ENCODE measurements at regions not wholly inside any gene's neighbourhood (a gene's known extent, or its start where the extent isn't known, plus 50 kb on each side); places are given as distances from the start of the nearest gene placed in this dataset.
A peak's percentile ranks its signal among the peaks of the same experiment; 100 is the strongest.

- no peak for DNase-seq
These were observed 123.3 kb upstream of the THY1 start for GRCh38 chr11:119545978-119546915.

DNA sequence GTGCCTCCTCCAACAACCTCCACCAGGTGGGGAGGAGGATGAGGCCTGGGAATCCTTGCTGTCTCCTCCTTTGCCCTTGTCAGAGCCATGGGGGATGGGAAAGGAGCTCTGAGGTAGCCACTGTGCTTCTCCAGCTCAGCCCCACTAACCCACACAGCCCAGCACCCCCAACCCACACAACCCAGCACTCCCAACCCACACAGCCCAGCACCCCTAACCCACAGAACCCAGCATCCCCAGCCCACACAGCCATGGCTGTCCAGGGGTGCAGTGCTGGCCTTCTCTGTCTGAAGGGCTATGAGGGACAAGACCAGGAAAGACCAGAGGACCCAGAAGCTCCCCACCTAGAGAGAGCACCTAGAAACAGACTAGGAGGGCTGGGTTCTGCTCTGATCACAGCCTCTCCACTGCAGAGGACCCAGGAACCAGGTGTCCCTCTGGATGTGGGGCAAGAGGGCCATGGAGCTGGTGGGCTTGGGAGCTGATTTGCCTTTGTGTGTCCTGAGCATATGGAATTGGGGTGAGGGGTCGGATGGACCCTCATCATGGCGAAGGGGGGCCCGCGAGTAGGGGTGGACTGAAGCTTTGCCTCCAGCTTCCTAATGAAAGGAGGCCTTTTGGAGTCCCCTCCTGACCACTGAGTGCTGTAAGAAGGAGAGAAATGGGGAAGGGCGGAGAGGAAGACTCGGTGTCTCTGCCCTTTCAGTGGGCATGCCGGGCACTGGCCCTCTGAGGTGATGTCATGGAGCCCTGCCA lies 117.6 kb upstream of the THY1 start:
- DNase-seq, result no peak

- DNase-seq, result no peak
These were observed 116.6 kb upstream of the THY1 start for GRCh38 chr11:119539583-119539982.

DNA sequence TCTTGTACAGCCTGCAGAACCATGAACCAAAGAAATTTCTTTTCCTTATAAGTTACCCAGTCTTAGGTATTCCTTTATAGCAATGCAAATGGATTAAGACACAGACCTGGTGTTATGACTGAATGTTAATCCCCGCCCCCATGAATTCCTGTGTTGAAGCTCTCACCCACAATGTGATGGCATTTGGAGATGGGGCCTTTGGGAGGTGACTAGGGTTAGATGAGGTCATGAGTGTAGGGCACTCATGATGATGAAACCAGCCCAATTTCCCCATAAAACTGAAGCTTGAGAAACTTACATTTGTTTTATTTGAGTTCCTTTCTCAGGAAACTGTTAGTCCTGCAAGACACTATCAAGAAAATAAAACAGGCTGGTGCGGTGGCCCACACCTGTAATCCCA lies 115.8 kb upstream of the THY1 start:
- no peak for DNase-seq

DNA sequence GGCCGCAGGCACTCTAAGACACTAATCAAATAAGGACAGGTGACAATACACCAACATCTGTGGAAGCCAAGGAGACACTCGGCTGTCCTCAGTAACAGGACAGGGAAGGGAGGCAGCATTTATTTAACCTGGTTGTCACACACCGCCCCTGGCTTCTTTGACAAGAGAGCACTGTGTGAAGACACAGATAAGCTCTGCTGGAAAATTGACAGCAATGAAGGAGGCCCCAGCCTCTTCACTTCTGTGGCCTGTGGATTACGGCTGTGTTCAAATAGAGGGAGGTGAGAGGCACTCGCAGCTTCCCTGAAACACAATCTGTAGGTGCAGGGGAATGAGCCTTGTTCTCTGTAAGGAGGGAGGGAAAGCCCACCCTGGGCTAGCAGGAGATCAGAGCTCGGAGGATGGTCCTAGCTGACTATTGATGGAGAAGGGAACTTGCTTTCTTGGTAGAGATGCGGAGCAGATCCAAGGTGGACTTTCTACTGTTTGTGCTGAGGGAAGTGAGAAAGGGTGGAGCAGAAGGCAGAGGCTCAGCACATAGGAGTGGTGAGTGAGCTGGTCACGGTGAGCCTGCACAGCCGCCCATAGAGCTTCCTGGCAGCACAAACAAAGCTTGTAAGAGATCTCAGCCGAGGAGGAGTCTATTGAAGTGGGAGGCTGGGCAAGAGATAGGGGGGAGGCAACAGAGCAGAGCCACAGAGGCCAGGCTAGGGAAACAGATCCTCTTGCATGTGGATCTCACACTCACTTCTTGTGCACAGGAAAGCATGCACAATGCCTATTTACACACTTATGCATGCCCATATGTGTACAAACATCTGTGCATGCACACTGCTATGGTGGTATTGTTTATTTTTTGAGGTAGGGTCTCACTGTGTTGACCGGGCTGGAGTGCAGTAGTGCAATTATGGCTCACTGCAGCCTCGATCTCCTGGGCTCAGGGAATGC lies 114.6 kb upstream of the THY1 start:
- no peak for DNase-seq

DNA sequence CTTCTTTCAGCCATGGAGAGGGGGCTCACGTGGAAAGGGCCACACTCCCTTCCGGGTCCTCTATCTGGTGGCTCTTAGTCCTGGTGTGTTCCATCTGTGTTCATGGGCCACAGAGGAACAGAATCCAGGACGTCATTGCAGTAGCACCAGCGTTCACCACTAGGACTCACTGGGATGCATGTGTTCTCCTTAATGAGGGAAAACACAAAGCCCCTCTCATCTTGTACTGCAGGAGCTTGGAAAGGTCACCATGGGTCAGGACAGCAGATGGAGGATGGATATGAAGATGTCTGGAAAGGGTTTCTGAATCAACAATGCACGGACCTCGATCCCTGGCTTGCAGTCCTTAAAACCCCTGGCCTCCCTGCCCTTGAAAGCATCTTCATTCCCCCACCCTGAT lies 113.8 kb upstream of the THY1 start:
- DNase-seq, result no peak

GRCh38 chr11:119533921-119534736 lies 111.2 kb upstream of the THY1 start:
- peak; percentile 47 for DNase-seq

DNA sequence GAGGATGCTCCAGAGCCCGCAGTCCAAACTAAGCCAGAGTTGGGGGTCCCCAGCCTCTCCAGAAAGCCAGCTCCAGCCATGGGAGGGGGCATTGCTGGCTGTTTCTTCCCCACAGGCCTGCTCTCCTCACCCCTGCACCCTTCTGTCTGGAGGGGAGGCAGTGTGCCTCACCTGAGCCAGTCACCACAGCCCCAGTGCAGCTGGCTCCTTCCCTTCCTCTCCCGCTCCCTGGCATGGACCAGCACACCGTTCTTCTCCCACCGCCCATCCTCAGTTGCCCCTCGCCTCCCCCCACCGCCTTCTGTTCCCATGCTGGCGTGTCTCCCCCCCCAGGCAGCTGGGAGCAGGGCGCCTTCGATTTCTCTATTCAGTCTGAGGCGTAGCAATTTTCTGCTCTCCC lies 110.5 kb upstream of the THY1 start:
- no peak for DNase-seq

DNA sequence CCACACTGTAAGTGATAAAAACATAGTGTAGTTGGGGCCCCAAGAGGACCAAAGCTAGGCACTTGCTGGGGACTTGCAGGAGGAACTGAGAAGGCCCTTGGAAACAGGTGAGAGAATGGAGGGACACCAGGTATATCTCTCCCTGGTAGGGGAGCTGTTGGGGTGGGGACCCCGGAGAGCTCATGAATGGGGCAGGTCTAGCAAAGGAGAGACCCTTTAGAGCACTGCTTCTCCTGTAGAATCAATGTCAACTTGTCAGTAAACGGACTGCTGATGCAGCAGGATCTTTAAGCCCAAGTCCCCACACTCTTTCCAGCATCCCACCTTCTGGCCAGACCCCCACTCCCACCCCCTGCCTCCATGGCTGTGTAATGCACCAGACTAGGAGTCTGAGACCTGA lies 109.6 kb upstream of the THY1 start:
- DNase-seq, result no peak

DNA sequence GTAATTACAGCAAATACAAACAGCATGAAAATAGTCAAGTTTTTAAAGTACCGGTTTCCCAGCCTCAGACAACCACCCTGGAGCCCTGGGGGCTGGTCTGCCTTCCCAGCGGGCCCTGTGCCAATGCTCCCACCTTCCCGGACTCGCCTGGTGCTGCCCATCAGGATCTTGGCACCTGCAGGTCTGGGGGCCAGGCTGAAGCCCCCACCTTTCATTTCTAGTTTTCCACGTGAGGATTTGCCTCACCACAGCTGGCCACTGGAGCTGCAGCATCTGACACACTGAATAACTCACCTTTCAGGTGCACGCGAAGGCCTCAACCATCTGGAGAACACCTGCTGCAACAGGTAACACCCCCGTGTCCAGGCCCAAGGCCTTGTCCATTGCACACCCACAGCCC lies 108.7 kb upstream of the THY1 start:
- DNase-seq, result no peak

DNA sequence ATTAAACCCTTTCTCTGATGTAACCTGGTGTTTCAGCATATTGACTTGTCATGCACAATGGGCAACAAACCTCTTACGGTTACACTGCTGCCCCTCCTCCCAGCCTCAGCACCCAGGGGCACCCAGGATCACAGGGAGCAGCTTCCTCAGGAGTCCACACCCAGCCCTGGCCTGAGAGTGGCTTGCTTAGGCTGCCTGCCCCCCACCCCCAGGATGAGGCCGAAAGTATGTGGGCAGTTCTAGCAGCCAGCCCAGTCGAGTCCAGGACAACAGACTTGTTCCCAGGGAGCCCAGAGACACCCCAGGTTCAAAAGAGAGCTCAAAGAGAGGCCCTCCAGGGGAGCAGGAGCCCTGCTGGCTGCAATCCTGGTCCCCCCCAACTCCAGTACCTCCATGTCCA lies 108.1 kb upstream of the THY1 start:
- no peak for DNase-seq

GRCh38 chr11:119530509-119530908 lies 107.5 kb upstream of the THY1 start:
- no peak for DNase-seq

DNA sequence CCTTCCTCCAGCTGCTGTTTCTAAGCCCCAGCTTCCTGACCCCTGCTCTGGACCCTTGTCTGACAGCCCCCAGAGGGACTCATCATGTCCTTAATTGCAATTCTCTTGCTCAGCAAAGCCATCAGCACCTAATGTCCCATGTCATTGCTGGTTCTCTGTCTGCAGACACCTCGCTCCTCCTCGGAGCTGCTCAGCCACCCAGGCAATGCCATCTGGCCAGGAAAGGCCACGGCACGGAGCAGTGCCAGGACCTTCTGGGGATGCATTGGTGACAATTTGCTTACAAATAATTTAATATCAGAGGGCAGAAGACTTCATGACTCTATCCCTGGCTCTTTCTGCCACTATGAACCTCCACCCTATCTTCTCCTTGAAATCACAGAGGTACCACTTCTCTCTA lies 107.0 kb upstream of the THY1 start:
- DNase-seq, result no peak

GRCh38 chr11:119529063-119529845 lies 106.3 kb upstream of the THY1 start:
- DNase-seq, result no peak

- DNase-seq, result no peak
These were observed 102.9 kb upstream of the THY1 start for GRCh38 chr11:119525867-119526196.

DNA sequence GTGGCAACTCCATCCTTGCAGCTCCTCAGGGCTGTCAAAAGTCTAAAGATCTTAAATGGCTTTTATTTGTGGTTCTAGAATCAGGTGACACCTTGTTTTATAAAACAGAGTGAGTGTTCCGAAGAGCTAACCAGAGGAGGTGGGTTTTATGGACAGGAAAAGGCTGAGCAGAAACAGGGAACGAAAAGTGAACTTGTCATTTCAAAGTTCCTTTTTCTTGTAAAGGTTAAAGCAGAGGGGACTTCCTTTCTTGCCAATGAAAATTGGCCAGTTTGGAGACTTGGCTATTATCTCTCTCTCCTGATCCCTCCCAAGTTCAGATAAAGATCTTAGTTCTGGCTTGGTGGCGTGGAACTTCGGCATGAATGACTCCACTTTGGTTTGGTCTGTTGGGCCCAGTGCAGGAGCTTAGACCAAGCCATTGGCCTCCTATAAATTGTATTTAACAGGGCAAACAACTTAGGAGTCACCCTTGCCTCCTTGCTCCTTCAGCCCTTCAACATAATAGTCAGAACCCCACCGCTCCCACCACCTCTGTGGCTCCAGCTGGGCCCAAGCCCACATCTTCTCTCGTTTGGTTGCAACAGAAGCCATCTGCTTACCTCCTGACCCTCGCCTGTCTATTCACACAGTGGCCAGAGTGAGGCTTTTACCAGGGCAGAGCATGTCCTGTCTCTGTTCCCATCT lies 102.4 kb upstream of the THY1 start:
- no peak for DNase-seq

- DNase-seq, result no peak
These were observed 100.7 kb upstream of the THY1 start for GRCh38 chr11:119523539-119524157.

GRCh38 chr11:119522609-119523008 lies 99.6 kb upstream of the THY1 start:
- DNase-seq, result no peak

- no peak for DNase-seq
These were observed 98.6 kb upstream of the THY1 start for GRCh38 chr11:119521551-119521950.

GRCh38 chr11:119520966-119521365 lies 98.0 kb upstream of the THY1 start:
- DNase-seq, result peak; percentile 13
